Ascending aorta (tissue), 2 donors: ENCODE measurements at regions not wholly inside any gene's neighbourhood (a gene's known extent, or its start where the extent isn't known, plus 50 kb on each side); places are given as distances from the start of the nearest gene placed in this dataset.

Source experiments
- DNase-seq, 2 donors: peaks; one replicate each; pipeline ENCODE4 v3.0.0-alpha.2; 2019; ENCODE audit warnings: low spot score in 2 of 2
- H3K27ac ChIP-seq, 2 donors: fragments of 200-600 bp; sonication (generic); one replicate each; pipeline ENCODE4 v1.5.1; 2016 to 2017; ENCODE audit warnings: mild to moderate bottlenecking in 1 of 2
- H3K27me3 ChIP-seq: fragments of 200-600 bp; sonication (generic); one replicate; pipeline ENCODE4 v1.5.1; 2017
- H3K36me3 ChIP-seq, 2 donors: fragments of 200-600 bp; sonication (generic); one replicate each; pipeline ENCODE4 v1.5.1; 2016
- H3K4me1 ChIP-seq, 2 donors: fragments of 200-600 bp; sonication (generic); one replicate each; pipeline ENCODE4 v1.5.1; 2016 to 2017; ENCODE audit warnings: mild to moderate bottlenecking in 1 of 2
- H3K4me3 ChIP-seq, 2 donors: fragments of 200-600 bp; sonication (generic); one replicate each; pipeline ENCODE4 v1.5.1; 2016 to 2017; ENCODE audit warnings: mild to moderate bottlenecking in 1 of 2
- H3K9me3 ChIP-seq, 2 donors: fragments of 200-600 bp; sonication (generic); one replicate each; pipeline ENCODE4 v1.5.1; 2016
- CTCF ChIP-seq, 3 experiments: fragments of 200-600 bp in 2 of 3; fragments of 450-650 bp in 1 of 3; sonication (generic) in 2 of 3; IDR thresholded peaks; one replicate each; pipeline ENCODE4 v1.5.1; 2016 to 2019; ENCODE audit warnings: antibody characterized with exemption in 3 of 3, mild to moderate bottlenecking in 1 of 3, moderate library complexity in 1 of 3
- intact Hi-C: fragments of 100-400 bp; cut with DNase I; formaldehyde crosslinking; loops from one replicate; pipeline ENCODE4 v1.15.1; 2023

- H3K9me3 ChIP-seq, result no peaks in the 10 kb centered on the region
- H3K4me1 ChIP-seq, result no peaks in the 10 kb centered on the region
- TF ChIP-seq CTCF (IDR thresholded peaks at IDR 0.05), result no peak
- intact Hi-C loops, result no loop called here
- peak in 1 of 2 donors; percentile 35 for DNase-seq
- no peak overlapping the region for H3K27ac ChIP-seq
- no peaks in the 10 kb centered on the region for H3K27me3 ChIP-seq
- H3K36me3 ChIP-seq, result no peaks in the 10 kb centered on the region
- H3K4me3 ChIP-seq, result no peak overlapping the region
Measured at GRCh38 chr9:129285979-129286772, 108.1 kb upstream of the IER5L start.

- Histone ChIP-seq H3K4me3 (no peak overlapping the region), H3K27ac (no peak overlapping the region), H3K36me3 (no peaks in the 10 kb centered on the region), H3K9me3 (no peaks in the 10 kb centered on the region), H3K27me3 (no peaks in the 10 kb centered on the region), H3K4me1 (no peaks in the 10 kb centered on the region)
- TF ChIP-seq CTCF (IDR thresholded peaks at IDR 0.05), result no peak
- intact Hi-C loops, result no loop called here
- no peak for DNase-seq
Measured at GRCh38 chr9:129285382-129285781, 107.3 kb upstream of the IER5L start.

GRCh38 chr9:129284607-129285291, 106.7 kb upstream of the IER5L start:
- intact Hi-C loops, result loop anchor here (5.0 kb wide), 1 partner anchor 57 kb away; no protein-coding TSS in a partner anchor
- H3K27me3 ChIP-seq, result no peaks in the 10 kb centered on the region
- H3K9me3 ChIP-seq, result no peaks in the 10 kb centered on the region
- TF ChIP-seq CTCF (IDR thresholded peaks at IDR 0.05), result no peak
- peak in 1 of 2 donors; percentile 39 for DNase-seq
- H3K36me3 ChIP-seq, result no peaks in the 10 kb centered on the region
- no peak overlapping the region for H3K27ac ChIP-seq
- H3K4me1 ChIP-seq, result no peaks in the 10 kb centered on the region
- H3K4me3 ChIP-seq, result no peak overlapping the region

- Histone ChIP-seq H3K4me3 (peak overlapping the region in 1 of 2 donors; percentile 53), H3K4me1 (no peaks in the 10 kb centered on the region), H3K36me3 (no peaks in the 10 kb centered on the region), H3K27ac (no peak overlapping the region), H3K9me3 (no peaks in the 10 kb centered on the region), H3K27me3 (no peaks in the 10 kb centered on the region)
- intact Hi-C loops, result loop anchor here (5.0 kb wide), 1 partner anchor 57 kb away; no protein-coding TSS in a partner anchor
- peak in 1 of 2 donors; percentile 43 for DNase-seq
- TF ChIP-seq CTCF (IDR thresholded peaks at IDR 0.05), result no peak
Measured at GRCh38 chr9:129283705-129284606, 105.9 kb upstream of the IER5L start.

GRCh38 chr9:129283291-129283691, 105.2 kb upstream of the IER5L start:
- H3K9me3 ChIP-seq, result no peaks in the 10 kb centered on the region
- no peak overlapping the region for H3K27ac ChIP-seq
- peak in 1 of 2 donors; percentile 58 for DNase-seq

More at GRCh38 chr9:129283291-129283691, 105.2 kb upstream of the IER5L start:
- no peak for TF ChIP-seq CTCF (IDR thresholded peaks at IDR 0.05)
- Histone ChIP-seq H3K4me3 (peak overlapping the region; percentile 0 to 53), H3K4me1 (no peaks in the 10 kb centered on the region), H3K36me3 (no peaks in the 10 kb centered on the region), H3K27me3 (no peaks in the 10 kb centered on the region)
- intact Hi-C loops, result loop anchor here (5.0 kb wide), 1 partner anchor 56 kb away; no protein-coding TSS in a partner anchor
